SK-N-SH treated with all-trans-retinoic acid at 6 μM for 48 hours (cell line): ENCODE measurements at regions not wholly inside any gene's neighbourhood (a gene's known extent, or its start where the extent isn't known, plus 50 kb on each side); places are given as distances from the start of the nearest gene placed in this dataset.

Experiments
- ATAC-seq: fragments of 200-7000 bp; cut with Tn5 transposase; 3 replicates; pipeline ENCODE4 v1.9.1; 2020; ENCODE audit warnings: mild to moderate bottlenecking, moderate library complexity
- BACH2 ChIP-seq: fragments of 250-450 bp; sonication (Bioruptor Pico); IDR thresholded peaks from 2 replicates; pipeline ENCODE4 v1.9.0; 2021; ENCODE audit warnings: mild to moderate bottlenecking, borderline replicate concordance
- CREB5 ChIP-seq: fragments of 250-450 bp; sonication (Bioruptor Pico); IDR thresholded peaks from 2 replicates; pipeline ENCODE4 v1.5.1; 2020; ENCODE audit warnings: low read depth, mild to moderate bottlenecking, moderate library complexity
- CSRNP3 ChIP-seq: fragments of 250-450 bp; sonication (Bioruptor Pico); IDR thresholded peaks from 2 replicates; pipeline ENCODE4 v1.5.1; 2021; ENCODE audit warnings: mild to moderate bottlenecking, moderate library complexity
- GLIS3 ChIP-seq: fragments of 250-450 bp; sonication (Bioruptor Pico); IDR thresholded peaks from 2 replicates; pipeline ENCODE4 v1.5.0; 2020; ENCODE audit warnings: mild to moderate bottlenecking, moderate library complexity
- ISL1 ChIP-seq: fragments of 250-450 bp; sonication (Bioruptor Pico); IDR thresholded peaks from 2 replicates; pipeline ENCODE4 v2.1.2; 2022; ENCODE audit warnings: mild to moderate bottlenecking, moderate library complexity
- PATZ1 ChIP-seq: fragments of 250-450 bp; sonication (Bioruptor Pico); IDR thresholded peaks from 2 replicates; pipeline ENCODE4 v1.8.0; 2020; ENCODE audit warnings: mild to moderate bottlenecking, moderate library complexity, borderline replicate concordance
- POU6F1 ChIP-seq: fragments of 250-450 bp; sonication (Bioruptor Pico); IDR thresholded peaks from 2 replicates; pipeline ENCODE4 v1.8.0; 2021; ENCODE audit warnings: low read depth, mild to moderate bottlenecking, moderate library complexity, borderline replicate concordance
- PPARA ChIP-seq: fragments of 250-450 bp; sonication (Bioruptor Pico); IDR thresholded peaks from 2 replicates; pipeline ENCODE4 v1.5.0; 2020; ENCODE audit warnings: mild to moderate bottlenecking, borderline replicate concordance
- RARB ChIP-seq: fragments of 250-450 bp; sonication (Bioruptor Pico); IDR thresholded peaks from 2 replicates; pipeline ENCODE4 v1.8.0; 2021; ENCODE audit warnings: mild to moderate bottlenecking, moderate library complexity
- TCF4 ChIP-seq: fragments of 250-450 bp; sonication (Bioruptor Pico); IDR thresholded peaks from 2 replicates; pipeline ENCODE4 v1.8.0; 2021; ENCODE audit warnings: mild to moderate bottlenecking, moderate library complexity, borderline replicate concordance
- TOX ChIP-seq: fragments of 250-450 bp; sonication (Bioruptor Pico); IDR thresholded peaks from 2 replicates; pipeline ENCODE4 v1.8.0; 2021; ENCODE audit warnings: mild to moderate bottlenecking, moderate library complexity, borderline replicate concordance
- TSHZ2 ChIP-seq: fragments of 250-450 bp; sonication (Bioruptor Pico); IDR thresholded peaks from 2 replicates; pipeline ENCODE4 v1.5.0; 2020; ENCODE audit warnings: mild to moderate bottlenecking, moderate library complexity
- ZC3H10 ChIP-seq: fragments of 250-450 bp; sonication (Bioruptor Pico); IDR thresholded peaks from 2 replicates; pipeline ENCODE4 v1.5.1; 2021; ENCODE audit warnings: mild to moderate bottlenecking, moderate library complexity
- ZFP3 ChIP-seq: fragments of 250-450 bp; sonication (Bioruptor Pico); IDR thresholded peaks from 2 replicates; pipeline ENCODE4 v1.5.0; 2020; ENCODE audit warnings: mild to moderate bottlenecking, moderate library complexity
- ZFP30 ChIP-seq: fragments of 450-650 bp; formaldehyde crosslinking; IDR thresholded peaks from 2 replicates; pipeline ENCODE4 v1.5.0; 2022; ENCODE audit warnings: mild to moderate bottlenecking, moderate library complexity
- ZNF70 ChIP-seq: fragments of 450-650 bp; formaldehyde crosslinking; IDR thresholded peaks from 2 replicates; pipeline ENCODE4 v1.5.0; 2020; ENCODE audit warnings: mild to moderate bottlenecking, moderate library complexity
- ZNF8 ChIP-seq: fragments of 450-650 bp; formaldehyde crosslinking; IDR thresholded peaks from 2 replicates; pipeline ENCODE4 v1.5.0; 2020; ENCODE audit warnings: mild to moderate bottlenecking, moderate library complexity

GRCh38 chr5:117999939-118000549, 988.3 kb downstream of the DTWD2 start:
- TF ChIP-seq PATZ1 (no peak), BACH2 (CRISPR knock-in tag) (no peak), ZFP30 (no peak), ZFP3 (CRISPR knock-in tag) (no peak), TCF4 (CRISPR knock-in tag) (no peak), PPARA (CRISPR knock-in tag) (no peak), RARB (CRISPR knock-in tag) (no peak), TSHZ2 (no peak), ZC3H10 (CRISPR knock-in tag) (no peak), CREB5 (CRISPR knock-in tag) (no peak), POU6F1 (CRISPR knock-in tag) (no peak), CSRNP3 (CRISPR knock-in tag) (no peak), GLIS3 (CRISPR knock-in tag) (no peak)
- no peak for ATAC-seq

GRCh38 chr5:117982691-117983090, 1005.7 kb downstream of the DTWD2 start:
- TF ChIP-seq GLIS3 (CRISPR knock-in tag) (no peak), PATZ1 (no peak), PPARA (CRISPR knock-in tag) (no peak), ZFP3 (CRISPR knock-in tag) (no peak), POU6F1 (CRISPR knock-in tag) (no peak)
- TF ChIP-seq, all 23 proteins: peak for 0
- ATAC-seq, result no peak

- no peak for ATAC-seq
- TF ChIP-seq ZC3H10 (CRISPR knock-in tag) (no peak), POU6F1 (CRISPR knock-in tag) (no peak), TSHZ2 (no peak), TOX (no peak), RARB (CRISPR knock-in tag) (no peak), ZNF8 (CRISPR knock-in tag) (no peak), ZFP30 (no peak), TCF4 (CRISPR knock-in tag) (no peak), ZNF70 (CRISPR knock-in tag) (no peak), ISL1 (no peak)
Observed at GRCh38 chr5:117973785-117974184, 1014.6 kb downstream of the DTWD2 start.
